GM19035 (cell line): ENCODE measurements at regions not wholly inside any gene's neighbourhood (a gene's known extent, or its start where the extent isn't known, plus 50 kb on each side); places are given as distances from the start of the nearest gene placed in this dataset.
A peak's percentile ranks its signal among the peaks of the same experiment; 100 is the strongest.
"Not testable (repeated sequence)": the region's sequence is repeated elsewhere in the genome, so short reads cannot be mapped to it uniquely, and the experiment has no call there.

Source experiments
- ATAC-seq: cut with Tn5 transposase; IDR thresholded peaks from one replicate; pipeline ENCODE4 v1.9.1; 2021; ENCODE audit not compliant: unreplicated experiment

DNA sequence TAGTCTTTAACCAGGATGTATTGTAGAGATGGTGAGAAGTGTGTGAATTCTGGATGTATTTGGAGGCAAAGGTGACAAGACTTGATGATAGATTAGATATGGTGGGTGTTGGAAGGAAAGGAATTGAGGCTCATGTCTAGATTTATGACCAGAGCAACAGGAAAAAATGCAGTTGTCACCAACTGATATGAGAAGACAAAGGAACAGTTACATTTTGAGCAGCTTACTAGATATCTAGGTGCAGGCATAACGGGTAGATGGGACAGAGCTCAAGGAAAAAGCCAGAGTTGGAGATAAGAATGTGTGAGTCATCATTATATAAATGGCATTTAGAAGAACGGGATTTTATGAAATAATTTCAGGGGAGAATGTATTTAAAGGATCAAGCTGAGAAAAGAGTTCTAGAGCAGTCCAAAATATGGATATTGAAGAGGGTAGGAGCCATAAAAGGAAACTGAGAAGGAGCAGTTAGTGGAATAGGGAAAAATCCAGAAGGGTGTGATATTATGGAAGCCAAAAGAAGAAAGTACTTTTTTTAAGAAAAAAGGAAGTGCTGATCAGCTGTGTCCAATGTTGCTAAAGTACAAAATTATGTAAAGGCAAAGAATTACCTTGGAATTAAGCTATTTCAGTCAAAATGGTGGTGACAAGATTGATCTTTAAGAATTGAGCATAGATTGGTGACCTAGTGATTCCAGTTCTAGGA is 262.5 kb downstream of the CGGBP1 start:
- no peak for ATAC-seq

DNA sequence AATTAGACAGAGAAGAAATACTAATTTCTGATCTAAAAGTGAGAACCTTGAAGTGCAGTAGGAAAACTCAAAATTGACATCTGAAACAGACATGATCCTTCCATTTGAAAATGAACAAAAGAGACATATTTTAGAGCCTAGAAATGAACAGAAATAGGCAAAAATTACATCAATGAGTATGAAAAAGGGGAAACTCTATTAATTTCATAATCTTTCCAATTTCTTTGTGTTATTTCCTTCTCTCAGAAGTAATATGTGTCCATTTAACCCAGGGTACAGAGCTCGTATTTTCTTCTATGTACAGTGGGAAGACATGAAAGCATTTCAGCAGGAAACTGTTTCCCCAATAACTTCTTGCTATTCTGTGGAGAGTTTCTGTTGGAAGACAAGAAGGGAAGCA is 263.1 kb downstream of the CGGBP1 start:
- no peak for ATAC-seq

DNA sequence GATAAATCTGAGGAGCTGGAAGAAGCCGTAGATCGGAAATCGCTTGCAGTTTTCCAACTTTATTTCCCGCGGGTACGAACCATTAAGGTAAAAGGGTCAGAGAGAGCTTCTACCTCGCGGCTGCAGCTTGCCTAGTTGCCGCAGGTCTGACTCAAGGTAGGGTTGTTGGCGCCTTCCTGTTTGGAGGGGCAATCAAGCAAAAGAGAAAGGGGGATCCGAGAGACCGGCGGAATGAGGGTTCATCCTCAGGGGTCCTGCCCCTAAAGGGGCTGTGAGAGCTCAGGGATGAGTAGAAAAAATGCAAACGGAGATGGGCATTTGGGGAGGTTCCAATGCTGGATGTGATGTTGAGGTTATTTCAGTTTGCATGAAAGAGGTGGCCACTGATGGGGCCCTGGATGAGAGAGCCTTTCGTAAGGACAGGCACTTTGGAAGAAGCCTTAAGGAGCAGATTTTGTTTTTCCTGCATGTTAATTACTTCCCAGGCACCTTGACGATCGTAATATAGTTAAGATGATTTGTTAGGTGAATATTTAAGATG is 265.4 kb downstream of the CGGBP1 start:
- no peak for ATAC-seq

DNA sequence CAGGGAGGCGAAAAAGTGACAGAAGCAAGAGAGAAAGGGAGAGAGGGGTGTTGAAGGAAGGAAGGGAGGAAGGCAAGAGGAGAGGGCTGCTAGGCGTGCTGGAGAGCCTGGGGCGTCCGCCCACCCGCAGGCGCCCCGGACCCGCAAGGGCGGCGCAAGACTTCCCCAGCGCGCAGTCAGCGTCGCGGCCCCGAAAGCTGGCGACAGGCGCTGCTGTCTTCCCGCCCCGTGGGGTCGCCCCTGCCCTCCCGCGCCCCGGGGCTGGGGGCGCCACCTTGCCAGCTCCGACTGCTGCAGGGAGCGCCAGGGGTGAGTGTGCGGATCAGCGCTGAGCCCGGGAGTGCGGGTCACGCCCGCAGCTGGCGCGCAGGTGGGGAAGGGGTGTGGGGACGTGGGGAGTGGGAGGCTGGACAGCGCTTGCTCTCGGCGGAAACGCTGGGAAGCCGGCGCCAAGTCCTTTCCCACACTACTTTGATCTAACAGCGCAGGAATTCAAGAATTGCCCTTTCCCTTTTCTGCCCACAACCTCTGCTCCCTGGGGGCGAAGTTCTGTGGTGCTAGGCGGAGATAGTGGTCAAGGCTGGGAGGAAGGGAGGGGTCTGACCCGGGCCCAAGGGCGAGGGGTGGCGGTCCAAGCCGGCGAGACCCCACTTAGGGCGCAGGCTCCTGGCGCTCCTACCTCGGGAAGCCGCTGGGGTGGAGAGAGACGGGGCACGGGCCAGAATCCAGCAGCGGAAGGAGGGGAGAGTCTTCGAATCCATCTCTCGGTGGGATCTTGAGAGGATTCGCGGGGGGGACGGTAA is 266.1 kb downstream of the CGGBP1 start, which contains the start of gene HTR1F:
HTR1F (plus strand) TSS at position 173 of the 803 bp plus-strand sequence.
- no peak for ATAC-seq

DNA sequence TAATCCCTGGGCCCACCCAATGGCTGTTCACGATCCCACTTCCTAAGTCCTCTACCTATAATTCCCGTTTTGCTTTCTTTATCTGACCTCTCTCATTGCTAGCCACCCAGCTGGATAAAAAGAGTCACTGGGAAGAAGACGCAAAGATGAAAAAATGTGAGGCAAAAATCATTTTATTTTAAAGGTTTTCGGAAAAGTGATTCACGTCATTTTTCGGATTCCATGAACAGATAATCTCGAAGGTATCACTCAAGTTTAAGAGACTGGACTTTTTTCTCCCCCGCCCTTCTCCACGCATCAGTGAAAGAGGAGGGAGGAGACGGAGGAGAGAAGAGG is 266.6 kb downstream of the CGGBP1 start:
- no peak for ATAC-seq

DNA sequence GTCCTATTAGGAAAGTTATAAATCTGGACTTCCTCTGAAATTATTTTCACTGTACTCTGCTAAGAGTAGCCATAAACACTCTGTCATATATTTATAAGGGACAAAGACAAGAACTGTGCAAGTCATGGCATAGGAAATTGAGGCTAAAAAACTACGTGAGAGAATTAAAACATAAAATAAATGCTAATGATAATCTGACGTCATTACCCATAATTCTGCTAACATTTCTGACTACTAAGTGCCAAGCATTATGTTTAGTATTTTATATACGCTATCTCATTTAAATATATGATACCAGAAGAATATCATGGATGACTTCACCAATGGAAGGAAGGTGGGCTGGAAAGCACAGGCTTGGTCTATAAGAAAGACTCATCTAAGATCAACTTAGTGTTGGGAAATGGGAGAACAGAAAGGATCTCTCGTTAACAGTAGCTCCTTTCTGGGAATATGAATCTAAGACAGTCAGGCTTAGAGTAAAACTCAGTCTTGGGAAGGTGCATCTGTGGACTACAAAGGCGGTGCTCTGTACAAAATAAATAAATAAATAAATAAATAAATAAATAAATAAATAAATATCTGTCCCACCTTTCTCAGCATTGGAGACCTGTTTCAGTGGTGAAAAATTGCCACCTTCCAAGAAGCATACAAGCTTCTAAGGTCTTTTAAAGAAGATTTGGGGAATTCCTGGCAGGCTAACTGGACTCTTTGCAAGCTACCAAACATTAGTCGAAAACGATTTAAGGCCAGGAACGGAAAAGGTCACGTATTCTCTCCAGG is 267.4 kb downstream of the CGGBP1 start:
- ATAC-seq, result no peak

DNA sequence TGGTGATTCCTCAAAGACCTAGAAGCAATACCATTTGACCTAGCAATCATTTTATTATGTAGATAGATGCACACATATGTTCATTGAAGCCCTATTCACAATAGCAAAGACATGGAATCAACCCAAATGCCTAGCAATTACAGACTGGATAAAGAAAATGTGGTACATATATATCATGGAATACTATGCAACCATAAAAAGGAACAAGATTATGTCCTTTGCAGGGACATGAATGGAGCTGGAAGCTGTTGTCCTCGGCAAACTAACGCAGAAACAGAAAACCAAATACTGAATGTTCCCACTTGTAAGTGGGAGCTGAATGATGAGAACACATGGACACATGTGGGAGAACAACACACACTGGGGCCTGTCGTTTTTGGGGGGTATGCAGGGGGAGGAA is 269.8 kb downstream of the CGGBP1 start:
- not testable (repeated sequence) for ATAC-seq

DNA sequence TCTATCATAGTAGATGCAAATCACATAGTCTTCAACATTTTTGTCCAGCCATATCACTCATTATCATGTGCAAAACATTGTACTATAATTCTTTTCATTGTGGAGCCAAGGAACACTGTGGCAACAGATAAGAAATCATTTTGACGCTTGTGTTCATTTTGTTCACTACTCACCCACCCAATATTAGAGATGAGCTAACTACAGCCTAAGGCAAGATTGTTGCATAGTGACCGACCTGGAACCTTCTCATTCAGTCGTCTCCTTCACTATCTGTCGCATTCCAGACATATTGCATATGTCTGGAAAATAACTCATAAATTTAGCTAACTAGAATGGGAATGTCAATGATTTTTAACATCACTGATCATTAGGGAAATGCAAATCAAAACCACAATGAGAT is 270.3 kb downstream of the CGGBP1 start:
- no peak for ATAC-seq

DNA sequence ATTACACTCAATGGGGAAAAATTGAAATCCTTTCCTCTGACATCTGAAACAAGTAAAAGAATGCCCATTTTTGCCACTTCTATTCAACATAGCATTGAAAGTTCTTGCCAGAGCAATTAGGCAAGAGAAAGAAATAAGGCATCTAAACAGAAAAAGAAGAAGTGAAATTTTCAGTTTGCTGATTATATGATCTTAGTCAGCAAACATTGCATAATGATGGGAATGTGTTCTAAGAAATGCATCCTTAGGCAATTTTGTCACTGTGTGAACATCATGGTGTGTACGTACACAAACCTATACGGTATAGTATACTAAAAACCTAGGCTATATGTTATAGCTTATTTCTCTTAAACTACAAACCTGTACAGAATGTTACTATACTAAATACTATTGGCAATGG is 278.0 kb downstream of the CGGBP1 start:
- no peak for ATAC-seq

DNA sequence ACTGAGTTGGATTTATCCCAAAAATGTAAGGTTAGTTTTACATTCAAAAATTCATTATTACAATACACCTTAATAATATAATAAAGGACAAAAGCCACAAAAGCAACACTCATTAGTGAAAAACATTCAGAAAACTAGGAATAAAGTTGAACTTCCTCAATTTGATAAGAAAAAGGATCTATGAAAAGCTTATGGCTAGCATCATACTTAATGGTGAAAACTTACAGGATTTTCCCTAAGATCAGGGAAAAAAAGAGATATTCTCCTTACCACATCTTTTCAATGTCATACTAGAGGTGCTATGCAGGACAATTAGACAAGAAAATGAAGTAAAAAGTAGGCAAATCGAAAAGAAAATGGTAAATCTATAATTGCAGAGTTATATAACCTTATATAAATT is 279.9 kb downstream of the CGGBP1 start:
- ATAC-seq, result no peak

DNA sequence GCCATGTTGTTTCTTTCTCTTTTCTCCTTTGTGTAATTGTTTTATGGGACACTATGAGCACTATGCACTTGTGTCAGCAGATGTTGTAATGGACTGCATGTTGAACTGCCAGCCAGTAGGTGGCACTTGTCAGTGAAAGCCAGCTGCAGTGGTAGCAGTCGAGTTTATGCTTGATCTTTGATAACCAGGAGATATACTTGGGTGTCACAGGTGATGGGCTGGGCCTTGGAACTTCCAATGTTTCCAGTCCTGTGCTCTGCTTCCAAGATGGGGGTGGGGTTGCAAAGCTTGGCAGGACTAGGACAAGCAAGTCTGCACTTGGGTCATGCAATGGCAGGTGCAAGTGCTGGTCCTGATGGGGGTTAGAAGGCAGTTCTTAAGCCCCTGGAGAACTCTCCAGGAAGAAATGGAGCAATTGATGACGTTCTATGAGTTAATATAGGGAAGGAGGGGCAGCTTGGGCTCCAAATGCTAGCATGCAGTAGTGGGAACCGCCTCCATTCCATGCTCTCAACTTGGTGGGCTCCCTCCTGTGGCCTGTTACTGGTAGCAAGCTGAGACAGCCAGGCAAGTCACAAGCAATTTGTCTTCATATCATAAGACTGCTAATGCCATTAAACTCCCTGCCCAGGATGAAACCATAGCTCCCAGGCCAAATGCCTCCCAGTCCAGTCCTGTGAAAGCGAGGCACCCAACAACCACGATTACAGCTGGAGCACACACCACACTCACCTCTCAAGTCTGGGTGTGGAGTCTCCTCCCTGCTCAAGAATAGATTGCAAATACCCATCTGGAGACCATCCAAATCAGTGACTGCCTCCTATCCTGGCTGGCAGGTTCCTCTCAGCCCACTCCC is 287.2 kb downstream of the CGGBP1 start:
- peak; percentile 97 for ATAC-seq

DNA sequence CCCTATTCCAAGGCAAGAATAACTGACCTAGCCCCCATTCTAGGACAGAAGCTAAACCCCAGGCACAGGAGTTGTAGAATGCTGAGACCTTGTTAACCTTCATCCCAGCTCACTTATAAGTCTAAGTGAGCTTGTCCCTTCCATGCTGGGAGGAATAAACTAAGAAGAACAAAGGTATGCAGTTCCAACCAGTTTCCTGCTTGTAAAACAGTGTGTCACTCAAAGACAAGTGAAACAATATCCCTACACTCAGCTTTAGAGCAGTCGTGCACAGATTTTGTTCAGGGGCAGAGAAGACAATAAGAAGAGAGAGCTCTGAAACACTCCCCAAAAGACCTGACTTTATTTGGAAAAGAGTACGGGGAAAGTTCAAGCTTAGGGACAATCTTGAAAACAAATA is 292.1 kb downstream of the CGGBP1 start:
- no peak for ATAC-seq

DNA sequence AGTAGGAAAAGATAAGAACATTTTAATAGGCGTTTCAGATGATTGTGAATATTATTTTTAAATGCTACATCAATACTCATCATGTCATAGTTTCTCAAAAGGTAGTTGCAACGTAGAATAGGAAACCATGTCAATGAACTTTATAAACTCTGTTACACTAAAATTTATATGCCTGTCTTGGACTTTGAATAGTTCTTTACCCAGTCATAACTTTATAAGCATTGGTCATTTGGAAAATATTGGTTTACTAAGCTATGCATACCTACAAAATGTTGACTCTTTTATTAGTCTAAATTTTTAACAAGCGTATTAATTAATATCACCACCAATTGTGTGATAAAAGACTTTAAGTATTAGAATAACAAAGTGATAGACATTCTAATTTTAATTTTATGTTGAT is 293.5 kb downstream of the CGGBP1 start:
- no peak for ATAC-seq

DNA sequence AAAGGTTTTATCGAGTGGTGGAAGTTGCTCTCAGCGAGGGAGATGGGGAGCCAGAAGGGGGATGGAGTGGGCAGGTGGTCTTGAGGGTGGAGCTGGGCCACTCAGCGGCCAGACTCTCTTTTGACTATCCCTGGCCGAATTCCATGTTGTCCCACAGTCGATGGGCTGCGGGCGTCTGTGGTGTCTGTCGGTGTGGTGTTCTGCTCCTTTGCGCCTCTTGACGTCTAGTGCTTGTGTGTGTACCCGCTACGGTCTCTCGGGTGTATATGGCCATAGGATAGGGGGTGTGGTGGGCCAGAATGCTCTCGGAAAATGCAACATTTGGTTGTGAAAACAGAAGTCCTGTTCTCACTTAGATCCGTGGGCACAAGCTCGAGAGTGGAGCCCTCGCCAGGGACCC is 297.0 kb downstream of the CGGBP1 start:
- ATAC-seq, result no peak

DNA sequence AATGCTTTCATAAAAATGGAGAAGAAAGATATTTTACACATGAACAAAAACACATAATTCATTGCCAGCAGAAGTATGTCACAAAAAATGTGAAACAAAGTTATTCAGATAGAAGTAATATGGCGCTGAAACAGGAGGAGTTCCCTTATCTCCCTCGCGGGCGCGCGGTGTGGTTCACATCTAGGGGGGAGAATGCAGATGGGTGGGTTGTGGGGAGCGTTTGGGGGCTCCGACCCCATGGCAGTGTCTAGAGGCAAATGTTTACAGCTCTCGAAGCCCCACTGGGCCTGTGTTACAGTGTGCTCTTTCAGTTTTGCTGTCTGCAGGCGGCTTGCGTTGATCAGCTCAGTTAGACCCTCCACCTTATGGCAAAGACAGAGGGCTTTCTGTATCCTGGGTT is 297.5 kb downstream of the CGGBP1 start:
- ATAC-seq, result no peak

DNA sequence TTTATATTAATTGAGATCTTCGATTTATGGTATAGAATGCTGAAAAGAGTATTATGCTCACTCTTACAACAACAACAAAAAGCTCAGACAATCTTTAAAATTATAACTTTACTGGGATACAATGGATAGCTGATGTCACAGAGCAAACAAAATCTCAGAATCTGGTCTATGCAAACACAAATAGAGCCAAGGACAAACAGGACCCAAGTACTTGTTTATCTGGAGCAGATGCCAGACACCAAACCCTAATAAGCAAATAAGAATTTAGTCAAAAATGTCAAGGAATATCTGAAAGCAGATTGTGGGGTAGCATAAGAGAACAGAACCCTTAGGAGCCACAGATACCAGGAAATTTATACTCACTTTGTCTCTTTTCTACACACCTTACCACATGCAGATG is 302.2 kb downstream of the CGGBP1 start:
- no peak for ATAC-seq

DNA sequence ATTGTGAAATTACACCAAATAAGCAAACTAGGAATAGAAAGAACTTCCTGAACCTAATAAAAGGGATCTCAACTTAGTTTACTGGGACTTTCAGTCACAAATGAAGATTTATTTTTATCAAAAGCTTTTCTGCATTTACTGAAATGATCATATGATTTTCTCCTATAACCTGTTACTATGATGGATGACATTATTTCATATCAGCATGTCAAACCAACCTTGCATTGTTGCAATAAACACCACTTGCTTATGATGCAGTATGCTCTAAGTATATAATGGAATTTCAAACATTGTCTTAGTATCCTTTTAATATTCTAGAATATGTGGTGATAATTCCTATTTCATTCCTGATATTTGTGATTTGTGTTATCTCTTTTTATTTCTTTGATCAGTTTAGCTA is 303.0 kb downstream of the CGGBP1 start:
- no peak for ATAC-seq

DNA sequence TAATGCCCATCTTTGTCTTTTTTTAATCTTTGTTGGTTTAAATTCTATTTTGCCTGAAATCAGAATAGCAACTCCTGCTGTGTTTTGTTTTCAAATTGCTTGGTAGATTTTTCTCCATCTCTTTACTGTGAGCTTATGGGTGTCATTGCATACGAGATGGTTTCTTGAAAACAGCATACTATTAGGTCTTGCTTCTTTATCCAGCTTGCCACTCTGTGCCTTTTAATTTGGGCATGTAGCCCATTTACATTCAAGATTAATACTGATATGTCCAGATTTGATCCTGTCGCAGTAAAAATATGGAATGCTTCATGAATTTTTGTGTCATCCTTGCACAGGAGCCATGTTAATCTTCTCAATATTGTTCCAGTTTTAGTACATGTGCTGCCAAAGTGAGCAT is 316.6 kb downstream of the CGGBP1 start:
- no peak for ATAC-seq

DNA sequence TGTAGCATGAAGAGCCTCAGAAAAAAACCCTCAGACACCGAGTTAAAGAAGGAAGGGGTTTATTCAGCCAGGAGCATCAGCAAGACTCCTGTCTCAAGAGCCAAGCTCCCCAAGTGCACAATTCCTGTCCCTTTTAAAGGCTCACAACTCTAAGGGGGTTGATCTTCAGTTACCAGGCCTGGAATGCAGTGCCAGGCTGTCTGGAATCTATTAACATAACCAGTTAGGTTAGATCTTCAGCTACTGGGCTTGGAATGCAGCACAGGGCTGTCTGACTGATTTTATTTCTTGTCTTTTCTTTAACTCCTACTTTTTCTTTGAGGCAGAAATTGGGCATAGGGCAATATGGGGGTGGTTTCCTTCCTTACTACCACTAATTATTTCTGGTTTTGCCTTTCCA is 317.9 kb downstream of the CGGBP1 start:
- not testable (repeated sequence) for ATAC-seq

DNA sequence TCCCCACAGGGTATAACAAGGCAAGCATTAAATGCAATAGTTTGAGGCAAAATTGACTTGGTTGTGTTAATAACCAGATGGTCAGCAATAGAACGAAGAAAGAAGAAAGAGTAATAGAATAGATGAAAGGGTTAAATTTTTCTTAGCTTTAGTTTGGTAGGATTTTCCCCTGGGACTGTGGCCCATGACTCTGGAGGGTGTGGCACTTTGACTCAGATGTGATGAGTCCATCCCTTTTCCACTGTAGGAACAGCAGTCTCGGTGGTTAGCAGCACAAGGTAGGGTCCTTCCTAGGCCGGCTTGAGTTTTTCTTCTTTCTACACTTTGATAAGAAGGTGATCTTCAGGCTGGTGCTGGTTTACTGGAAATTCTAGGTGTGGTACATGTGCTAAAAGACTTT is 321.0 kb downstream of the CGGBP1 start:
- ATAC-seq, result not testable (repeated sequence)
